ENCODE measurements at regions not wholly inside any gene's neighbourhood (a gene's known extent, or its start where the extent isn't known, plus 50 kb on each side); places are given as distances from the start of the nearest gene placed in this dataset.

DNA sequence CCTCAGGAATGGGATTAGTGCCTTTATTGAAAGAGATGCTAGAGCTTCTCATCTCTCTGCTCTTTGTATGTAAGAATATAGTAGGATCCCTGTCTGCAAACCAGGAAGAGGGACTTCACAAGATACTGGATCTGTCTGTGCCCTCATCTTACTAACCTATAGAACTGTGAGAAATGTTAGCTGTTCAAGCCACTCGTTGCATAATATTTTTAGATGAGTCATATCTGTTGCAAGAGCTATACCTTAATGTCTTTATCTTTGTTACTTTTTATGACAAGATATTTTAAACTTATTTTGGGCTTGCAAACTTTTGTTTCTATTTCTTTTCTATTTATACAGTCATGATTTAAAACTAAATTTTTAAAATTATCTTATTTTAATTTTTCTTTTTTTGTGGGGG lies 1296.8 kb upstream of the CDH6 start:
- Histone ChIP-seq H3K9me3 (replicated peaks; ENCODE audit: control insufficient read depth, insufficient read depth, low read length) (no peaks in the 10 kb centered on the region), H3K27me3 (ENCODE audit: control insufficient read depth in 2 of 2, insufficient read depth in 2 of 2, low read length in 2 of 2) (no peaks in the 10 kb centered on the region), H3K9ac (replicated peaks; ENCODE audit: extremely low read depth, insufficient read depth, low read length) (no peak overlapping the region), H3K4me3 (replicated peaks in 1 of 3; ENCODE audit: insufficient read depth in 1 of 3, low read depth in 1 of 3, low read length in 3 of 3) (no peak overlapping the region), H3K9me1 (replicated peaks; ENCODE audit: control insufficient read depth, extremely low read depth, insufficient read depth, low read length) (no peaks in the 10 kb centered on the region), H3K4me1 (ENCODE audit: control insufficient read depth, extremely low read depth, insufficient read depth, low read length) (no peaks in the 10 kb centered on the region), H3K4me2 (ENCODE audit: insufficient read depth, low read length) (no peak overlapping the region), H3K27ac (ENCODE audit: insufficient read depth, low read depth, low read length) (no peak overlapping the region), H2AFZ (ENCODE audit: low read depth, low read length) (no peak overlapping the region), H3K36me3 (ENCODE audit: control insufficient read depth in 2 of 2, extremely low read depth in 1 of 2, insufficient read depth in 2 of 2, low read length in 2 of 2) (no peaks in the 10 kb centered on the region), H4K20me1 (replicated peaks; ENCODE audit: control insufficient read depth, extremely low read depth, insufficient read depth, low read length) (no peaks in the 10 kb centered on the region), H3K79me2 (ENCODE audit: control insufficient read depth, insufficient read depth, low read length) (no peaks in the 10 kb centered on the region)
- FAIRE-seq (no peak), DNase-seq (ENCODE audit: low read depth, low spot score) (no peak)
- ChIA-PET POLR2A (no interaction called here), CTCF (no interaction called here)
- TF ChIP-seq FOS (IDR thresholded peaks at IDR 0.05; ENCODE audit: borderline replicate concordance, insufficient read depth, low read length) (no peak), JUN (IDR thresholded peaks at IDR 0.05; ENCODE audit: borderline replicate concordance, insufficient read depth, insufficient read length, low read depth) (no peak), POLR2A (IDR thresholded peaks at IDR 0.05; ENCODE audit: low read depth, low read length) (no peak), CTCF (IDR thresholded peaks at IDR 0.05; ENCODE audit: extremely low read depth in 1 of 2, insufficient read depth in 1 of 2, low read depth in 1 of 2, low read length in 2 of 2) (no peak), POLR2AphosphoS5 (IDR thresholded peaks at IDR 0.05; ENCODE audit: insufficient read depth, low read depth, low read length) (no peak), GATA2 (IDR thresholded peaks at IDR 0.05; ENCODE audit: insufficient read depth, insufficient read length, low read depth, low read length) (no peak), MYC (IDR thresholded peaks at IDR 0.05; ENCODE audit: low read depth, low read length) (no peak), EZH2 (IDR thresholded peaks at IDR 0.05; ENCODE audit: borderline replicate concordance, low read depth, low read length, severe bottlenecking) (no peak)
- dilution Hi-C loops (cut with MboI; ENCODE audit: extremely low pct_ligation_motif_present, low sequenced_read_pairs): no loop called here
- intact Hi-C loops (cut with micrococcal nuclease): no loop called here
- no TSS peak for BruUV-seq (replicated peaks)

All from endothelial cell of umbilical vein (primary cell).